Stimulated activated naive CD8-positive, alpha-beta T cell treated with anti-CD3 and anti-CD28 coated beads, Interleukin-15, amount 100 ng/mL, for 72 hours (primary cell): ENCODE measurements at regions not wholly inside any gene's neighbourhood (a gene's known extent, or its start where the extent isn't known, plus 50 kb on each side); places are given as distances from the start of the nearest gene placed in this dataset.
"Not testable (repeated sequence)": the region's sequence is repeated elsewhere in the genome, so short reads cannot be mapped to it uniquely, and the experiment has no call there.

Experiments
- ATAC-seq: fragments of 150-1000 bp; cut with Tn5 transposase; 2 replicates; pipeline ENCODE4 v1.10.0; 2021; ENCODE audit warnings: mild to moderate bottlenecking, moderate library complexity
- DNase-seq, 2 donors: peaks; one replicate each; pipeline ENCODE4 v3.0.0; 2021 to 2022
- H3K27ac Mint-ChIP-seq, 2 donors: one replicate each; pipeline ENCODE4 v1.8.0; 2022; ENCODE audit warnings: mild to moderate bottlenecking in 2 of 2, mixed read lengths in 2 of 2, moderate library complexity in 2 of 2
- H3K27me3 Mint-ChIP-seq: one replicate; pipeline ENCODE4 v1.8.0; 2022; ENCODE audit warnings: mixed read lengths
- H3K4me1 Mint-ChIP-seq: one replicate; pipeline ENCODE4 v1.8.0; 2022; ENCODE audit warnings: mild to moderate bottlenecking, mixed read lengths
- H3K4me3 Mint-ChIP-seq, 2 donors: one replicate each; pipeline ENCODE4 v1.8.0; 2022; ENCODE audit warnings: mild to moderate bottlenecking in 2 of 2, mixed read lengths in 2 of 2, moderate library complexity in 1 of 2
- H3K9me3 Mint-ChIP-seq, 2 donors: one replicate each; pipeline ENCODE4 v1.8.0; 2022; ENCODE audit warnings: mixed read lengths in 2 of 2

DNA sequence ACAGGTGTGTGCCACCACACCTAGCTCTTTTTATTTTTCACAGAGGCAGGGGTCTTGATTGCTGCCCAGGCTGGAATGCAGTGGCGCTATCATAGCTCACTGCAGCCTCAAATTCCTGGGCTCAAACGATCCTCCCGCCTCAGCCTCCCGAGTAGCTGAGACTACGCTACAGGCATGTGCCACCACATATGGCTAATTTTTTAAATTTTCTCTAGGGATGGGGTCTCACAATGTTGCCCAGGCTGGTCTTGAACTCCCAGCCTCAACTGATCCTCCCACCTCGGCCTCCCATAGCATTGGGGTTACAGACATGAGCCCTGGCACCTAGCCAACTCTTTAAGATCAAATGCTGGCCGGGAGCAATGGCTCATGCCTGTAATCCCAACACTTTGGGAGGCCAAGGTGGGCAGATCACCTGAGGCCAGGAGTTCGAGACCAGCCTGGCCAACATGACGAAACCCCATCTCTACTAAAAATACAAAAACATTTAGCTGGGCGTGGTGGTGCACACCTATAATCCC is 50.6 kb upstream of the MYL10 start:
- DNase-seq, H3K4me3 Mint-ChIP-seq, ATAC-seq, H3K9me3 Mint-ChIP-seq, H3K27me3 Mint-ChIP-seq, H3K4me1 Mint-ChIP-seq: not testable (repeated sequence)
- peak overlapping the region in 1 of 2 donors; percentile 44 for H3K27ac Mint-ChIP-seq

DNA sequence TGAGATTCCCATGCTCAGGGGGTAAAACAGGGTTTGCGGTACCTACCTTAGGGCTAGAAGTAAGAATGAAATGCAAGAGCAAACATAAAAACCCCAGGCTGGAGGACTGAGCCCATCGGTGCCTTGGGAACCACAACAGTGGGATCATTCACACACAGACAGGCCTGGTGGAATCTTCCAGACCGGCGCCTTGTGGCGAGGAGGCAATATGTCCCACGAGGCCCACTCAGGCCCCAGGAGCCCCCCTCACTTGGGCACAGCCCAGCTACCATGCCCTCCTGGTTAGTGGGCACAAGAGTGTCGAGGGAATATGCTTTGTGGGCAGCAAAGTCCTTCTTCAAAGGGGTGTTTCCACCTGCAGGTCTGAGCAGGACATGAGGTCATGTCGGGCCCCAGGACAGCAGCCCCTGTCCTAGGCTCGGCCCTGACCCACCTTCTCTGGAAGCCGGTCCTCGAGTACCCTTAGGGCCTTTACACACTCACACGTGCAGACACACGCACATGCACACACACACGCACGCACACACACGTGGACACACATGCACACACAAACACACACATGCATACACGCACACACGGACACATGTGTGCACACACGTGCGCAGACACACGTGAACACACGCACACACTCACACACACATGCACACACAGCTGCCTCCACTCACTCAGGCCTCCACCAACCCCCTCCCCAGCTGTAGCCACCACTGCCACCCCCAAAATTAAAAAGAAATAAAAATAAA is 51.5 kb upstream of the MYL10 start:
- Mint-ChIP-seq H3K9me3 (no peaks in the 10 kb centered on the region), H3K27me3 (no peaks in the 10 kb centered on the region), H3K4me1 (no peaks in the 10 kb centered on the region), H3K4me3 (no peak overlapping the region), H3K27ac (peak overlapping the region in 1 of 2 donors; percentile 44)
- ATAC-seq (no peak), DNase-seq (no peak)

DNA sequence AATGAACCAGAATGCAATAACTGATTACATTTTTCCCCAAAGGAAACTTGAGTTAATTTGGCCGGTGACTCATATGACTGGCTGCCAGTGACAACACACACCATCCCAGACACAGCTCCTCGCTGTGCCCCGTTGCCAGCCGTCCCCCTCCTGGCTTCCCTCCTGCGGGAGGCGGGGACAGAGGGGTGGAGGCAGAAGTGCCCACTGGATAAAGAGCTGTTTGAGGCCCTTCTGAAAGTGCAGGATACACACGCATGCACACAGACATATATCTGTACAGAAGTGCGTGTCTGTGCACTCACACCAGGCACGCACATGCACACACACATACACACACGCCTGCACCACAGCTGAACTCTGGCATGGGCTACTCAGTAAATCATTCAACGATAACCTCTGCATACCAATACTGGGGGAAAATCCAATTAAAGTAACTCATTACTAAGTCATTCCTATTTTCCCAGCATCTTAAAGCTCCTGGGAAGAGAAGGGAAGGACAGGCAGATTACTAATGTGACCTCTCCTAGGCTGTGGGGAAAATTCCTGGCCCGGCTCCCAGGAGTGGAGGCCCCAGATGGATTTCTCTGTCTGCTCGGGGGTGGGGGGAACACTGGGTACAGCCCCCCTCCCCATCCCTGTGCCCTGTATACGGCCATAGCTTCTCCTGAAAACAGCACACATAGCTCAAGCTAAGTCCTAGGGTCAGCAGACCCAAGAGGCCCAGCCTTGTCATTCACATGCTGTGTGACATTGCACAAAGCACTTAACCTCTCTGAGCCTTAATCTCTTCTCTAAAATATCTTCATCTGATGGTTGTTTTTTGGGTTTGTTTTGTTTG is 52.3 kb upstream of the MYL10 start:
- no peaks in the 10 kb centered on the region for H3K4me1 Mint-ChIP-seq
- no peaks in the 10 kb centered on the region for H3K9me3 Mint-ChIP-seq
- ATAC-seq (no peak), DNase-seq (no peak)
- no peak overlapping the region for H3K4me3 Mint-ChIP-seq
- no peak overlapping the region for H3K27ac Mint-ChIP-seq
- no peaks in the 10 kb centered on the region for H3K27me3 Mint-ChIP-seq

DNA sequence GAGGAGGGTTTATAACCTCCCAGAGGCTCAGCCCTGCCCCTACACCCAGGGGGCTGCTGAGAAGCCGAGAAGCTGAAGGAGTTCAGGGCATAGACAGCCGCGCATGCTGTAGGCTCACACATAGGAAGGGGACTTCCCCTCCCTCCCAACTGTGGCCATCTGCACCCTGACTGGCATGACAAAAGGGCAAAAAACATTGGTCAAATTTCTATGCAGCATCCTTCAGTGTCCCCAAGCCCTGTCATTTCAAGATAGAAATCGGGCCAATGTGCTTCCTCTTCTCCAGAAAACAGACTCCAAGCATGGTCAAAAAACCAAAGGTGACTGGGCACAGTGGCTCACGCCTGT is 55.9 kb upstream of the MYL10 start:
- ATAC-seq (no peak), DNase-seq (no peak)
- peaks cover 8% of the 10 kb centered on the region for H3K27me3 Mint-ChIP-seq
- H3K9me3 Mint-ChIP-seq, result no peaks in the 10 kb centered on the region
- H3K4me1 Mint-ChIP-seq, result no peaks in the 10 kb centered on the region
- H3K27ac Mint-ChIP-seq, result no peak overlapping the region
- H3K4me3 Mint-ChIP-seq, result no peak overlapping the region

- ATAC-seq, result no peak
- H3K4me1 Mint-ChIP-seq, result no peaks in the 10 kb centered on the region
- no peak for DNase-seq
- H3K4me3 Mint-ChIP-seq, result no peak overlapping the region
- peaks cover 8% of the 10 kb centered on the region for H3K27me3 Mint-ChIP-seq
- no peaks in the 10 kb centered on the region for H3K9me3 Mint-ChIP-seq
- no peak overlapping the region for H3K27ac Mint-ChIP-seq
Observed at GRCh38 chr7:101686030-101686429, 56.9 kb upstream of the MYL10 start.

- Mint-ChIP-seq H3K4me3 (no peak overlapping the region), H3K27ac (no peak overlapping the region), H3K4me1 (peaks cover 6% of the 10 kb centered on the region), H3K9me3 (no peaks in the 10 kb centered on the region), H3K27me3 (peaks cover 8% of the 10 kb centered on the region)
- no peak for DNase-seq
- ATAC-seq, result peak; percentile 8
Observed at GRCh38 chr7:101687081-101687480, 58.0 kb upstream of the MYL10 start.

- DNase-seq, result no peak
- Mint-ChIP-seq H3K27me3 (peaks cover 8% of the 10 kb centered on the region), H3K27ac (no peak overlapping the region), H3K4me1 (peaks cover 8% of the 10 kb centered on the region), H3K9me3 (no peaks in the 10 kb centered on the region), H3K4me3 (peak overlapping the region in 1 of 2 donors; percentile 13)
- peak; percentile 23 for ATAC-seq
Observed at GRCh38 chr7:101687791-101688182, 58.7 kb upstream of the MYL10 start.

GRCh38 chr7:101688183-101688831 is 59.2 kb upstream of the MYL10 start:
- ATAC-seq (peak; percentile 92), DNase-seq (peak; percentile 84 to 85)
- no peaks in the 10 kb centered on the region for H3K9me3 Mint-ChIP-seq
- H3K4me3 Mint-ChIP-seq, result no peak overlapping the region
- peaks cover 8% of the 10 kb centered on the region for H3K27me3 Mint-ChIP-seq
- H3K4me1 Mint-ChIP-seq, result peaks cover 8% of the 10 kb centered on the region
- peak overlapping the region in 1 of 2 donors; percentile 25 for H3K27ac Mint-ChIP-seq

DNA sequence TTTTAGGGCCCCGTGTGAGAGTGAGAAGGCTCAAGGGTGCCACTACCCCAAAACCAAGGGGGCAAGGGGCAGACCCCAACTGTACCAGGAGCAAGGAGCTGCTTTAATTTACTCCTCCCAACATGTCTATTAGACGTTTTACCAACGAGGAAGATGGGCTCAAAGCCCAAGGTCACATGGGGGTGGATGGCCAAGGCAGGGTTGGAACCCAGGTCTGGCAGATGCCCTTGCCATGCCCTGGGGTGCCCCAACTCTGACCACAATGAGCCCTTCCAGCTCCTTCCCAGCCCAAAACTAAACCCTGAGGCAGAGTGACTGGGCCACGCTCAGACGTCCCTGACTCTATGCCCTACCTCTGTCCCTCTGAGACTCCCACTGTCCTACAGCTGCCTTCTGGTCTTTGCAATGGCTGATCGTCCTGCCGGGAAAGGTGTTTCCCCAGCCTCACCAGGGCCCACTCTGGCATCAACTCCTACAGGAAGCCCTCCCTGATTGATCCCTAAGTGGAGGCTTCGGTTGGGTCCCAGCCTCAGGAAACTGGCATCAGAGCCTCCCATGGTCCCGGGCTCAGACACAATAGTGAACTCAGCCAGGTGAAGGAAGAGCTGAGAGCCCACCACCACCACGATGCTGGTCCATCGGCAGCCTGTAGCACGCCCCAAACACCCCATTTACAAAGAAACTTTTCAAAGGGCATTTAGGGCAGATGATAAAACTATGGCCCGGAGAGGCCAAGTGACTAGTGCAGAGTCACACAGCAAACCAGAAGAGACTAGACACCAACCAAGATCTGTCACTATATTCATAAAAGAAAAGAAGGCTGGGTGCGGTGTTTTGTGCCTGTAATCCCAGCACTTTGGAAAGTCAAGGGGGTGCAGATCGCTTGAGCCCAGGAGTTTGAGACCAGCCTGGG is 60.2 kb upstream of the MYL10 start:
- Mint-ChIP-seq H3K27ac (peak overlapping the region in 1 of 2 donors; percentile 52), H3K9me3 (no peaks in the 10 kb centered on the region), H3K4me1 (peaks cover 8% of the 10 kb centered on the region), H3K27me3 (peaks cover 8% of the 10 kb centered on the region), H3K4me3 (no peak overlapping the region)
- DNase-seq, result no peak
- no peak for ATAC-seq

DNA sequence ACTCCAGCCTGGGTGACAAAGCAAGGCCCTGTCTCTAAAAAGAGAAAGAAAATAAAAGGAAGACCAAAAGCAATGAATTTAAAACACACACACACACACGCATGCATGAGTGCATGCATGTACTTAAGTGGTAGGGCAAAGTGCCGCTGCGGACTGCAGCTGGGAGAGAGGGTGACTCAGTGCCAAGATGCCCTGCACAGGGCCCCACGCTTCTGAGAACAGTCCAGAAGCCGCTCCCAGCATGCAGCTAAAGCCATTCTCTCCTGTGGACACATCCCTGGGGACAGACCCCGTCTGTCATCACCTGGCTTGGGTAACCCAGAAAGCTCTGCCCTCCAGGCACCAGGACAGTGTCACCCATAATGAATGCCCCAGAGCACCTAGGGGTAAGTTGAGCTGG is 61.0 kb upstream of the MYL10 start:
- ATAC-seq, result no peak
- Mint-ChIP-seq H3K27me3 (peaks cover 8% of the 10 kb centered on the region), H3K27ac (no peak overlapping the region), H3K4me3 (no peak overlapping the region), H3K9me3 (no peaks in the 10 kb centered on the region), H3K4me1 (peaks cover 8% of the 10 kb centered on the region)
- DNase-seq, result no peak

DNA sequence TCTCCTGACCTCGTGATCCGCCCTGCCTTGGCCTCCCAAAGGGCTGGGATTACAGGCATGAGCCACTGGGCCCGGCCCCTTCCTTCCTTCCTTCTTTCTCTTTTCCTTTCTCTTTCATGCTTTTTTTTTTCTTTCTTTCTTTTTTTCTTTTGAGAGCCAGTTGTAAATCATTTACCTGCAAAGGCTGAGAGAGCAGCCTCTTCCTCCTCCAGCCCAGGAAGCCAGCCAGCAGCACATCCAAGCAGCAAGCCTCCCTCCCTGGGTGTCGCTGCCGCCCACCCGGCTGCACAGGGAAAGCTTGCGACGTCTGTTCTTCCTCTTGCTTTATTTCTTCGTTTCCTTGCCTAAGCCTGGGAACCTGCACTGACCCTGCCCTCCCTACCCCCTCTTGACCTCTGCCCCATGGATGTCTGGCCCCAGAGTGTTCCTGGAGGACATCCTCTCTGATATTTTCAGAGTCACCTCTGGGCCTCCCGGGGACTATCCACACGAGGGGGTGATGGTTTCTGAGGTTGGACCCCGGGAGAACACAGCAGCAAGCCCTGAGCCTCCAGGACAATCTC is 62.8 kb upstream of the MYL10 start:
- H3K4me1 Mint-ChIP-seq, result peaks cover 8% of the 10 kb centered on the region
- H3K27ac Mint-ChIP-seq, result no peak overlapping the region
- ATAC-seq (no peak), DNase-seq (no peak)
- no peaks in the 10 kb centered on the region for H3K9me3 Mint-ChIP-seq
- peak overlapping the region in 1 of 2 donors; percentile 13 for H3K4me3 Mint-ChIP-seq
- peaks cover 13% of the 10 kb centered on the region for H3K27me3 Mint-ChIP-seq

- Mint-ChIP-seq H3K27me3 (peaks cover 13% of the 10 kb centered on the region), H3K4me3 (no peak overlapping the region), H3K9me3 (no peaks in the 10 kb centered on the region), H3K27ac (no peak overlapping the region), H3K4me1 (peaks cover 8% of the 10 kb centered on the region)
- DNase-seq, result no peak
- no peak for ATAC-seq
Observed at GRCh38 chr7:101693498-101694091, 64.5 kb upstream of the MYL10 start.

DNA sequence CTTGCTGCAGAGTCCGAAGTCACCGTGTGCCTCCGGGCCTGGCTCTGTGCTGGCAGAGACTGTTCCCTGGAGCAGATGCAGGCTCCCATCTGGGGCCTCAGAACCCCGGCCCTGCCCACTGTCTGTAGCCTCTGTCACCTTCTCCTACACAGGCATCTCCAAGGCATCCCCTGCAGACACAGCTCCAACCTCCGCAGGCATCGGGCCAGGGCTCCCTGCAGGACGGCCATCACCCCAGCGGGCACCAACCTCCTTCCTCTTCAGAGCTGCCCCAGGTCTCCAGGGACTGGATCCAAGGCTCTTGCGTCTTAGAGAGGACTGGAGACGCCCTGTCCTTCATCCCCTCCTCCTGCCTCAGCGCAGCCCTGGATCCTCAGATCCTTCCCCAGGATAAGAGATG is 69.9 kb upstream of the MYL10 start:
- no peaks in the 10 kb centered on the region for H3K4me1 Mint-ChIP-seq
- H3K4me3 Mint-ChIP-seq, result no peak overlapping the region
- ATAC-seq, result no peak
- H3K27ac Mint-ChIP-seq, result peak overlapping the region; percentile 8 to 73
- peaks cover 6% of the 10 kb centered on the region for H3K27me3 Mint-ChIP-seq
- H3K9me3 Mint-ChIP-seq, result no peaks in the 10 kb centered on the region
- no peak for DNase-seq

DNA sequence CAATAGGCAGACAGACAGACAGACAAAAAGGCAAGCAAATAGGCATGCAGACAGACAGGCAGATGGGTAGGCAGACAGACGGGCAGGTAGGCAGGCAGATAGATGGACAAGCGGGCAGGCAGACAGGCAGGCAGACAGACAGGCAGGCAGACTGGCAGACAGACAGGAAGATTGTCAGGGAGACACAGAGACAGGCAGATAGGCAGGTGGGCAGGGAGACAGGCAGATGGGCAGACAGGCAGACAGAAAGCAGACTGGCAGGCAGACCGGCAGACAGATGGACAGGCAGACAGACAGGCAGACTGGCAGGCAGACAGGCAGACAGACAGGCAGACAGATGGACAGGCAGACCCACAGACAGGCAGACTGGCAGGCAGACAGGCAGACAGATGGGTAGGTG is 70.3 kb upstream of the MYL10 start:
- Mint-ChIP-seq H3K27ac (peak overlapping the region; percentile 8 to 73), H3K4me3 (no peak overlapping the region), H3K4me1 (no peaks in the 10 kb centered on the region), H3K27me3 (peaks cover 6% of the 10 kb centered on the region), H3K9me3 (no peaks in the 10 kb centered on the region)
- ATAC-seq (no peak), DNase-seq (no peak)
